GM18867 (cell line): ENCODE measurements at regions not wholly inside any gene's neighbourhood (a gene's known extent, or its start where the extent isn't known, plus 50 kb on each side); places are given as distances from the start of the nearest gene placed in this dataset.
"Not testable (repeated sequence)": the region's sequence is repeated elsewhere in the genome, so short reads cannot be mapped to it uniquely, and the experiment has no call there.

Source experiments
- ATAC-seq: cut with Tn5 transposase; IDR thresholded peaks from one replicate; pipeline ENCODE4 v1.9.1; 2021; ENCODE audit warnings: mild to moderate bottlenecking, moderate library complexity; ENCODE audit not compliant: unreplicated experiment

GRCh38 chr2:175777337-175777736, 224.7 kb downstream of the LNPK start:
- ATAC-seq = not testable (repeated sequence)

GRCh38 chr2:175769200-175769599, 232.9 kb downstream of the LNPK start:
- ATAC-seq = no peak

- no peak for ATAC-seq
Measured at GRCh38 chr2:175766880-175767279, 235.2 kb downstream of the LNPK start.

- ATAC-seq = no peak
Measured at GRCh38 chr2:175755656-175756386, 246.2 kb downstream of the LNPK start.

- no peak for ATAC-seq
Measured at GRCh38 chr2:175755169-175755568, 246.9 kb downstream of the LNPK start.

GRCh38 chr2:175750195-175750594, 251.9 kb downstream of the LNPK start:
- no peak for ATAC-seq

- ATAC-seq = no peak
Measured at GRCh38 chr2:175745911-175746310, 256.2 kb downstream of the LNPK start.

GRCh38 chr2:175744000-175744399, 258.1 kb downstream of the LNPK start:
- no peak for ATAC-seq

- no peak for ATAC-seq
Measured at GRCh38 chr2:175743011-175743410, 259.1 kb downstream of the LNPK start.

- no peak for ATAC-seq
Measured at GRCh38 chr2:175742367-175742766, 259.7 kb downstream of the LNPK start.

GRCh38 chr2:175741164-175741563, 260.9 kb downstream of the LNPK start:
- ATAC-seq = no peak

- no peak for ATAC-seq
Measured at GRCh38 chr2:175737722-175738361, 264.2 kb downstream of the LNPK start.

- ATAC-seq = no peak
Measured at GRCh38 chr2:175734686-175735085, 267.4 kb downstream of the LNPK start.

- ATAC-seq = no peak
Measured at GRCh38 chr2:175732531-175732930, 269.5 kb downstream of the LNPK start.

- ATAC-seq = no peak
Measured at GRCh38 chr2:175730050-175730449, 272.0 kb downstream of the LNPK start.

GRCh38 chr2:175729049-175729706, 272.9 kb downstream of the LNPK start:
- ATAC-seq = no peak

GRCh38 chr2:175728032-175728431, 274.0 kb downstream of the LNPK start:
- no peak for ATAC-seq

- no peak for ATAC-seq
Measured at GRCh38 chr2:175726223-175726622, 275.8 kb downstream of the LNPK start.

GRCh38 chr2:175709248-175709647, 292.8 kb downstream of the LNPK start:
- no peak for ATAC-seq

GRCh38 chr2:175707322-175707721, 294.7 kb downstream of the LNPK start:
- no peak for ATAC-seq

GRCh38 chr2:175704568-175704967, 297.5 kb downstream of the LNPK start:
- not testable (repeated sequence) for ATAC-seq

- no peak for ATAC-seq
Measured at GRCh38 chr2:175698061-175698460, 304.0 kb downstream of the LNPK start.
